OCI-LY7 (cell line): ENCODE measurements at regions not wholly inside any gene's neighbourhood (a gene's known extent, or its start where the extent isn't known, plus 50 kb on each side); places are given as distances from the start of the nearest gene placed in this dataset.

Experiments used
- EZH2phosphoT487 ChIP-seq: fragments of 200-600 bp; sonication (generic); IDR thresholded peaks from 2 replicates; pipeline ENCODE4 v1.6.1; 2018; ENCODE audit warnings: low read depth, borderline replicate concordance, mild to moderate bottlenecking, mixed run types, antibody characterized with exemption, low read length, moderate library complexity, mixed read lengths
- TF ChIP-seq, protein P1 (sequence below): fragments of 200-600 bp; sonication (generic); conservative IDR thresholded peaks from 2 replicates; pipeline ENCODE4 v1.5.1; 2014; ENCODE audit warnings: mild to moderate bottlenecking, antibody characterized with exemption, low read length, moderate library complexity, mixed read lengths

DNA sequence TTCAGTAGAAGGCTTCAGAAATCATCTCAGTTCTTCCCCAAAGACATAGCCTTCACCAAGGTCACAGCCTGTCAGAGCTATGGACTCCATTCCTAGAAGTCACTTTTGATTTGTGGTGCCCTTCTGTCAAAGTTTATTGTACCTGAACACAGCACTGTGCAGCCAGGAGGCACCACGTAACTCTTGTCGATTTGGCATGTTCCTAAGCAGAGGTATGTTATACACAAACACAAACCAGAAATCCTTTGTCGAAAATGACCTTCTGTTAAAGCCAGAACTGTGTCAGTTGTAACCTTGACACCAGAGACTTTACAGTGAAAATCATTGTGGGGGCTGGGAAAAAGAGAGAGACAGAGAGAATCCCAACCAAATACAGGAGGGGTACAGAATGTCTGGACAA lies 62.6 kb upstream of the SGPP2 start:
- TF ChIP-seq, protein P1, sequence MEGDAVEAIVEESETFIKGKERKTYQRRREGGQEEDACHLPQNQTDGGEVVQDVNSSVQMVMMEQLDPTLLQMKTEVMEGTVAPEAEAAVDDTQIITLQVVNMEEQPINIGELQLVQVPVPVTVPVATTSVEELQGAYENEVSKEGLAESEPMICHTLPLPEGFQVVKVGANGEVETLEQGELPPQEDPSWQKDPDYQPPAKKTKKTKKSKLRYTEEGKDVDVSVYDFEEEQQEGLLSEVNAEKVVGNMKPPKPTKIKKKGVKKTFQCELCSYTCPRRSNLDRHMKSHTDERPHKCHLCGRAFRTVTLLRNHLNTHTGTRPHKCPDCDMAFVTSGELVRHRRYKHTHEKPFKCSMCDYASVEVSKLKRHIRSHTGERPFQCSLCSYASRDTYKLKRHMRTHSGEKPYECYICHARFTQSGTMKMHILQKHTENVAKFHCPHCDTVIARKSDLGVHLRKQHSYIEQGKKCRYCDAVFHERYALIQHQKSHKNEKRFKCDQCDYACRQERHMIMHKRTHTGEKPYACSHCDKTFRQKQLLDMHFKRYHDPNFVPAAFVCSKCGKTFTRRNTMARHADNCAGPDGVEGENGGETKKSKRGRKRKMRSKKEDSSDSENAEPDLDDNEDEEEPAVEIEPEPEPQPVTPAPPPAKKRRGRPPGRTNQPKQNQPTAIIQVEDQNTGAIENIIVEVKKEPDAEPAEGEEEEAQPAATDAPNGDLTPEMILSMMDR, result no peak
- TF ChIP-seq EZH2phosphoT487, result no peak
